ENCODE measurements at regions not wholly inside any gene's neighbourhood (a gene's known extent, or its start where the extent isn't known, plus 50 kb on each side); places are given as distances from the start of the nearest gene placed in this dataset.

- TF ChIP-seq, protein P1, sequence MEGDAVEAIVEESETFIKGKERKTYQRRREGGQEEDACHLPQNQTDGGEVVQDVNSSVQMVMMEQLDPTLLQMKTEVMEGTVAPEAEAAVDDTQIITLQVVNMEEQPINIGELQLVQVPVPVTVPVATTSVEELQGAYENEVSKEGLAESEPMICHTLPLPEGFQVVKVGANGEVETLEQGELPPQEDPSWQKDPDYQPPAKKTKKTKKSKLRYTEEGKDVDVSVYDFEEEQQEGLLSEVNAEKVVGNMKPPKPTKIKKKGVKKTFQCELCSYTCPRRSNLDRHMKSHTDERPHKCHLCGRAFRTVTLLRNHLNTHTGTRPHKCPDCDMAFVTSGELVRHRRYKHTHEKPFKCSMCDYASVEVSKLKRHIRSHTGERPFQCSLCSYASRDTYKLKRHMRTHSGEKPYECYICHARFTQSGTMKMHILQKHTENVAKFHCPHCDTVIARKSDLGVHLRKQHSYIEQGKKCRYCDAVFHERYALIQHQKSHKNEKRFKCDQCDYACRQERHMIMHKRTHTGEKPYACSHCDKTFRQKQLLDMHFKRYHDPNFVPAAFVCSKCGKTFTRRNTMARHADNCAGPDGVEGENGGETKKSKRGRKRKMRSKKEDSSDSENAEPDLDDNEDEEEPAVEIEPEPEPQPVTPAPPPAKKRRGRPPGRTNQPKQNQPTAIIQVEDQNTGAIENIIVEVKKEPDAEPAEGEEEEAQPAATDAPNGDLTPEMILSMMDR (IDR thresholded peaks at IDR 0.05) = no peak
- no peak for TF ChIP-seq POLR2A (IDR thresholded peaks at IDR 0.05)
Measured at GRCh38 chr3:38996193-38996592, 55.6 kb downstream of the SCN11A start.

Measured in heart left ventricle (tissue), 13 donors.